Mesothelial cell of epicardium (in vitro differentiated cells): ENCODE measurements at regions not wholly inside any gene's neighbourhood (a gene's known extent, or its start where the extent isn't known, plus 50 kb on each side); places are given as distances from the start of the nearest gene placed in this dataset.

ENCODE experiments used
- DNase-seq, 2 experiments: peaks; one replicate each; pipeline ENCODE4 v3.0.0; 2021; ENCODE audit warnings: low spot score in 2 of 2; ENCODE audit not compliant: unreplicated experiment in 2 of 2
- H3K27ac Mint-ChIP-seq: 2 replicates; pipeline ENCODE4 v1.8.0; 2021; ENCODE audit warnings: mixed read lengths
- H3K27me3 Mint-ChIP-seq: 2 replicates; pipeline ENCODE4 v1.8.0; 2021; ENCODE audit warnings: low read depth, mixed read lengths
- H3K36me3 Mint-ChIP-seq: 2 replicates; pipeline ENCODE4 v1.8.0; 2021; ENCODE audit warnings: mixed read lengths
- H3K4me1 Mint-ChIP-seq: 2 replicates; pipeline ENCODE4 v1.8.0; 2021; ENCODE audit warnings: mixed read lengths
- H3K4me3 Mint-ChIP-seq: 2 replicates; pipeline ENCODE4 v1.8.0; 2021; ENCODE audit warnings: mild to moderate bottlenecking, moderate library complexity, mixed read lengths
- H3K9me3 Mint-ChIP-seq: 2 replicates; pipeline ENCODE4 v1.8.0; 2021; ENCODE audit warnings: mixed read lengths
- TF ChIP-seq, protein P1 (sequence below): fragments of 200-600 bp; sonication (generic); IDR thresholded peaks from one replicate; pipeline ENCODE4 v1.5.0; 2021; ENCODE audit warnings: antibody characterized with exemption; ENCODE audit not compliant: unreplicated experiment

DNA sequence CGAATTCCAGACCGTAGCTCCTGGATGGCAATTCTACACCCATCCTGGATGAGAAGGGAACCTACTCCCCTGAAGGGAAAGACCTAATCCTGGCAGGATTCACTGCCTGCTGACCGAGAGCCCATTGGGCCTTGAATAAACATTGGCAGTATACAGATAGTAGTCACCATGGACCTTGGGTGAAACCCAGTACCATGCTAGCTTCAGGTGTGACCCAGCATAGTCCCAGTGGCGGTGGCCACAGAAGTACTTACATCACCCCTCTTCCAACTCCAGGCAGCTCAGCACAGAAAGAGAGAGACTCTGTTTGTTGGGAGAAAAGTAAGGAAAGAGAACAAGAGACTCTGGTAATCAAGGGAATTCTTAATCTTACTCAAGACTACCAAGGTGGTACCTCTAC, 97.2 kb upstream of the SLC13A1 start:
- H3K27me3 Mint-ChIP-seq = no peaks in the 10 kb centered on the region
- H3K36me3 Mint-ChIP-seq = no peaks in the 10 kb centered on the region
- no peaks in the 10 kb centered on the region for H3K4me1 Mint-ChIP-seq
- H3K4me3 Mint-ChIP-seq = no peak overlapping the region
- H3K27ac Mint-ChIP-seq = no peak overlapping the region
- TF ChIP-seq, protein P1, sequence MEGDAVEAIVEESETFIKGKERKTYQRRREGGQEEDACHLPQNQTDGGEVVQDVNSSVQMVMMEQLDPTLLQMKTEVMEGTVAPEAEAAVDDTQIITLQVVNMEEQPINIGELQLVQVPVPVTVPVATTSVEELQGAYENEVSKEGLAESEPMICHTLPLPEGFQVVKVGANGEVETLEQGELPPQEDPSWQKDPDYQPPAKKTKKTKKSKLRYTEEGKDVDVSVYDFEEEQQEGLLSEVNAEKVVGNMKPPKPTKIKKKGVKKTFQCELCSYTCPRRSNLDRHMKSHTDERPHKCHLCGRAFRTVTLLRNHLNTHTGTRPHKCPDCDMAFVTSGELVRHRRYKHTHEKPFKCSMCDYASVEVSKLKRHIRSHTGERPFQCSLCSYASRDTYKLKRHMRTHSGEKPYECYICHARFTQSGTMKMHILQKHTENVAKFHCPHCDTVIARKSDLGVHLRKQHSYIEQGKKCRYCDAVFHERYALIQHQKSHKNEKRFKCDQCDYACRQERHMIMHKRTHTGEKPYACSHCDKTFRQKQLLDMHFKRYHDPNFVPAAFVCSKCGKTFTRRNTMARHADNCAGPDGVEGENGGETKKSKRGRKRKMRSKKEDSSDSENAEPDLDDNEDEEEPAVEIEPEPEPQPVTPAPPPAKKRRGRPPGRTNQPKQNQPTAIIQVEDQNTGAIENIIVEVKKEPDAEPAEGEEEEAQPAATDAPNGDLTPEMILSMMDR = no peak
- peaks cover 27% of the 10 kb centered on the region for H3K9me3 Mint-ChIP-seq
- no peak for DNase-seq

DNA sequence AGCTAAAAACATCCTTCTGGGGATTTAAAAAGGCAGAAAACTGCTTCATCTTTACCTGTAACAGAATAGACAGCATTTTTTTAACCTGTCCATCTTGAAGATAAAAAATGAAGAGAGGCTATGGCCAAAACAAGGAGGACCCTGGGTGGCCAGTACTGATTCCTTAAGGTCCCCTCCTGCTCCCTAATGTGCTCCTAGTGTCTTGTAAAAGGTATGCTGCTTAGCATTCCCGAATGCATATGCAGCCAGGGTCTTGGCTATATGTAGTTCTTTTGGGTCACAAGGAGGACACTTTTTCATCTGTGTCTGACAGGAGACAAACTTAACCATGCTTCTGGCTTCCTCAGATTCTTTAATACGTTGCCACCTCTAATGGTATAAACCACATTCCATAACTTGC, 93.9 kb upstream of the SLC13A1 start:
- Mint-ChIP-seq H3K27me3 (no peaks in the 10 kb centered on the region), H3K4me1 (no peaks in the 10 kb centered on the region), H3K9me3 (peaks cover 3% of the 10 kb centered on the region), H3K4me3 (no peak overlapping the region), H3K27ac (no peak overlapping the region), H3K36me3 (no peaks in the 10 kb centered on the region)
- TF ChIP-seq, protein P1 = no peak
- no peak for DNase-seq

DNA sequence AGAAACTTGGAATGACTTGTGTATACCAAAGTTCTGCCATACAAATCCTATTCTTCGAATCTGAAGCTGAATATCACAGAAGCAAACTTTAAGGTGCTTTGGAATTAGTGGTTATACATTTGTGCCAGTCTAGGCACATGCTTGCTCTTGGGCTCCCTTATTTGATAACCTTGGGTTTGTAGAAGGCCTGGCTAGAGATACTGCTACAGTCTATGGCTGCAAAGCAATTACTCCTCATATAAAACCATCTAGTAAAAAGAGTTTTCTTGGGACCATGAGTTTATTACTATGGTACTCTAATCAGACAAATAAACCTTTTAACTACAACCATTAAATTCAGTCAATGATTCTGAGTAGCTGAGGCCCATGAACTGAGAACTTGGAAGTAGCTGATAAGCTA, 92.5 kb upstream of the SLC13A1 start:
- Mint-ChIP-seq H3K27me3 (no peaks in the 10 kb centered on the region), H3K27ac (no peak overlapping the region), H3K4me3 (no peak overlapping the region), H3K36me3 (no peaks in the 10 kb centered on the region), H3K9me3 (peaks cover 9% of the 10 kb centered on the region), H3K4me1 (no peaks in the 10 kb centered on the region)
- no peak for DNase-seq
- TF ChIP-seq, protein P1 = no peak

DNA sequence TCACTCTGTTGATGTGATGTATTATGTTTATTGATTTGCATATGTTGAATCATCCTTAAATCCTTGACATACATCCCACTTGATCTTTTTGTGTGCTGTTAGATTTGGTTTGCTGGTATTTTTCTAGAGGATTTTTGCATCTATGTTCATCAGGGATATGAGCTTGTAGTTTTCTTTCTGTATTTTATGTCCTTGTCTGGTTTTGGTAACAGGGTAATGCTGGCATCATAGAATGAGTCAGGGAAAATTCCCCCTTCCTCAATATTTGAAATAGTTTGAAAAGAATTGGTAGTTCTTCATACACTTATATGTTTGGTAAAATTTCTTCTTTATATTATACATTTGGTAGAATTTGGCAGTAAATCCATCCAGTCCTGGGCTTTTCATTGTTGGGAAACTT, 89.4 kb upstream of the SLC13A1 start:
- no peaks in the 10 kb centered on the region for H3K4me1 Mint-ChIP-seq
- peaks cover 12% of the 10 kb centered on the region for H3K9me3 Mint-ChIP-seq
- TF ChIP-seq, protein P1 = no peak
- H3K36me3 Mint-ChIP-seq = no peaks in the 10 kb centered on the region
- H3K27me3 Mint-ChIP-seq = no peaks in the 10 kb centered on the region
- no peak for DNase-seq
- H3K4me3 Mint-ChIP-seq = no peak overlapping the region
- H3K27ac Mint-ChIP-seq = no peak overlapping the region

DNA sequence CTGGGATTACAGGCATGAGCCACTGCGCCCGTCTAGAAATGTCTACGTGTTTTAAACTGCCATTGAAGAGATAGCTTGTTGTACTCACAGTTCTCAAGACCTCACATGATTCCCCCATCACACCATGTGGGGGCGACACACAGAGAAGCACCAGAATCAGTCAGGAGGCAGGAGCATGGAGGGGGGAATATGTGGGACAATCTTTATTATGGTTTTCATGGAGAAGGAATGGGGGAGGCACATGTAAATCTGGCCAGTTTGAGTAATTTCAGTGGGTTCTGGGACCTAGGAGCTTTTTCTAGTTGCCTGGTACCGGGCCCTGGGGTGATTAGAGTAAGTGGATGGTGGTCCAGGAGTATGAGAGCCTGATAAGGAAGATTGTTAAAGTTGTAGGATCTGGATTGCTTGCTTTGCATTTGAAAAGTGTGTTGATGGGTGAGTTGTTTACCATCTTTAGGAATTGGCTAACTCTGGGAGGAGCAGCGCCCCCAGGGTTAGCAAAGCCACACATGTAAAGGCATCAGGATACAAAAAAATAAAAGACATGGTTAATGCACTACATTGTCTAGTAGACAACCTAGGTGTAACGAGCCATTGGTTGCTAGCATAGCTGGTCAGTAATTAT, 85.4 kb upstream of the SLC13A1 start:
- Mint-ChIP-seq H3K27me3 (no peaks in the 10 kb centered on the region), H3K27ac (no peak overlapping the region)
- TF ChIP-seq, protein P1 = no peak

DNA sequence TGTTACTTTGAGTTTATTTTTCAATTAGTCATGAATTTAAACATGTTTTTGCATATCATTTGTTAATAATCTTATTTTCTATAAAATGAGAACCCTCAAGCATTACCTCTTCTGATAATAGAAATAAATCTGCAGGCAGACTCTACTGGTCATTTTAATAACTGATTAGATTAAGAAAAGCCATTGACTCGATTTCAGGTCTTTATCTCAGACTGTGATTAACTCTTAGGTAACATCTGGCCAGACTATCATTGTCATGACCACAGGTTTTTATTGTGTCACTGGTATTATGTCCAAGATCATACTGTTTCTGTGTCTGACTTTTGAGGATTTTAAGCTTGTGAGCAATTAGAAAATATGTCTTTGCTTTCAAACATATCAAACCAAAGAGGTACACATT, 83.6 kb upstream of the SLC13A1 start:
- Mint-ChIP-seq H3K36me3 (no peaks in the 10 kb centered on the region), H3K4me3 (no peak overlapping the region), H3K27me3 (no peaks in the 10 kb centered on the region), H3K27ac (no peak overlapping the region), H3K9me3 (peaks cover 12% of the 10 kb centered on the region), H3K4me1 (no peaks in the 10 kb centered on the region)
- TF ChIP-seq, protein P1 = no peak
- DNase-seq = no peak

More for the DNA sequence above, 85.4 kb upstream of the SLC13A1 start:
- no peaks in the 10 kb centered on the region for H3K4me1 Mint-ChIP-seq
- H3K9me3 Mint-ChIP-seq = peaks cover 12% of the 10 kb centered on the region
- DNase-seq = no peak
- H3K4me3 Mint-ChIP-seq = no peak overlapping the region
- H3K36me3 Mint-ChIP-seq = no peaks in the 10 kb centered on the region
